ENCODE measurements at regions not wholly inside any gene's neighbourhood (a gene's known extent, or its start where the extent isn't known, plus 50 kb on each side); places are given as distances from the start of the nearest gene placed in this dataset.

DNA sequence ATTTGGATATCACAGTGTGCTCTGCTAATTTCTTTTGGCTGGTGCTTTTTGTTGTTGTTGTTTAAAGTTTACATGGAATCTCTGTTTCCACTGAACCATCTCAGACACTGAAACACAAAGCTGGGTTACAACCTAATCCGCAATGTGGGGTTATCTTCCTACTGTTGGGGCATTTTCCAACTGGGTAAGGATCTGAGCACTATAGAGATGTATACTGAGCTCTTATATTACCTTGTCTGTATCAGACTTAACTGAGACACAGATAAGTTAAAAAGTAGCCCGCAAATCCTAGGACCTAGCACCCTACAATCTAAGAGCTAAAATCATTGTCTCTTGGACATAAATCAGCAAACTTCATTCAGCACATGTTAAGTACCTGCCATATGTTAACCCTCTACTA, 169.2 kb downstream of the LTN1 start:
- Histone ChIP-seq H3K4me1 (ENCODE audit: low read length) (peaks cover 19% of the 10 kb centered on the region), H3K27me3 (ENCODE audit: low read length) (no peaks in the 10 kb centered on the region), H4K20me1 (ENCODE audit: insufficient read depth, low read depth, low read length) (no peaks in the 10 kb centered on the region), H3K79me2 (ENCODE audit: low read length) (no peaks in the 10 kb centered on the region), H3K9me3 (ENCODE audit: low read length) (no peaks in the 10 kb centered on the region), H3K9ac (ENCODE audit: low read length) (no peak overlapping the region), H3K4me2 (ENCODE audit: low read depth, low read length, poor library complexity, severe bottlenecking) (no peak overlapping the region), H2AFZ (ENCODE audit: low read length) (no peak overlapping the region), H3K4me3 (ENCODE audit: low read length) (no peak overlapping the region), H3K27ac (ENCODE audit: low read length) (no peak overlapping the region), H3K9me2 (replicated peaks; ENCODE audit: insufficient read depth, low read length) (no peaks in the 10 kb centered on the region), H3K36me3 (ENCODE audit: insufficient read depth, low read length) (no peaks in the 10 kb centered on the region)
- no peak for DNase-seq

DNA sequence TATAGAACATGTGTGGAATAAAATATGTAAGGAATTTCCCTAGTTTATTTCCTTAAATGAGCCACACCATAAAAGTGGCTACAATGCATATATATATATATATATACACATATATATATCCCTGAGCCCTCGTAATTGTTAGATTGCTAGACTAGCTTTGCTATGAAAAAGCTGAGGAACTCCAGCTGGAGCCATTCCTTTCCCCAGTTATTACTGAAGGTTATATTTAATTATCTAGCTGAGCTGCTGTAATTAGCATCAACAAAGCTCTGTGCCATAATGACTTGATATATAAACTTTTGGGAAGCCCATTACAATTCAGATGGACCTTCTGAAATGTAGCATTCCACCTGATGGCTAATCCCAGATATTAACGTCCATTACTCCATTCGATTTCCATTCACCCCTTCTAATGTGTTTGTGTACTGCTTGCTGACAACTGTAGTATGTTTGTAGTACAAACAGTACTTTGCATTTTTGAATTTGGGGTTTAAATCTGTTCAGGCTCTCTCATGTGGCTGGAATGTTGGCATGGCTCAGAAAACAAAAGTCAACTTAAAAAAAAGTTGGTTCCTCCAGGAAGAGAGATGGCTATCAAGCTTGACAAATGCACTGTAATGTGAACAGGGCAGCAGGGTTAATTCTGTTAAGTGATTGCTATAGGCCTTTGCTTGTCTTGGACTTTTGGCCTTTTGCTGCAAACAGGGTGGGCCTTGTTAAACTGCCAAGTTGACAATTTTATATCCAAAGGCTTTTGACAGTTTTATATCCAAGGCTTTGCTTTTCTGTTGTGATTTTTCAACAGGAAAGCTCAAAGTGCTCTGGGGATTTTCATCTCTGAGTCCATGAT, 170.0 kb downstream of the LTN1 start:
- no peak overlapping the region for H3K9ac ChIP-seq (ENCODE audit: low read length)
- H3K79me2 ChIP-seq (ENCODE audit: low read length): no peaks in the 10 kb centered on the region
- no peaks in the 10 kb centered on the region for H3K9me2 ChIP-seq (replicated peaks; ENCODE audit: insufficient read depth, low read length)
- no peaks in the 10 kb centered on the region for H3K27me3 ChIP-seq (ENCODE audit: low read length)
- H3K36me3 ChIP-seq (ENCODE audit: insufficient read depth, low read length): no peaks in the 10 kb centered on the region
- no peak for DNase-seq
- H3K4me2 ChIP-seq (ENCODE audit: low read depth, low read length, poor library complexity, severe bottlenecking): no peak overlapping the region
- no peak overlapping the region for H3K27ac ChIP-seq (ENCODE audit: low read length)
- H3K4me1 ChIP-seq (ENCODE audit: low read length): peaks cover 11% of the 10 kb centered on the region
- H3K9me3 ChIP-seq (ENCODE audit: low read length): no peaks in the 10 kb centered on the region
- no peaks in the 10 kb centered on the region for H4K20me1 ChIP-seq (ENCODE audit: insufficient read depth, low read depth, low read length)
- H3K4me3 ChIP-seq (ENCODE audit: low read length): no peak overlapping the region
- H2AFZ ChIP-seq (ENCODE audit: low read length): no peak overlapping the region

DNA sequence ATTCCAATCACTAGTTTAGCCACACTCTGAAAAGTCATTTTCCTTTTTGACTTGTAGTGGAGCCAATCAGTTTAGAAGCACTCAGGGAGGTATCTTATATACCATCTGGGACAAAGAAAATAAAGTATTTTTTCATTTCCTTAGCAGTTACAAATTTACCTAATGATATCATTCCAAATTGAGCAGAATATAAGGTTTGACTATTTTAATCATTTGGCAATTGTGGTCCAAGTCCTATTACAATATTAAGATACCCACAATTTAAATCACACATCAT, 170.6 kb downstream of the LTN1 start:
- DNase-seq: no peak
- no peaks in the 10 kb centered on the region for H3K36me3 ChIP-seq (ENCODE audit: insufficient read depth, low read length)
- no peak overlapping the region for H2AFZ ChIP-seq (ENCODE audit: low read length)
- no peaks in the 10 kb centered on the region for H3K27me3 ChIP-seq (ENCODE audit: low read length)
- H3K27ac ChIP-seq (ENCODE audit: low read length): no peak overlapping the region
- no peak overlapping the region for H3K4me2 ChIP-seq (ENCODE audit: low read depth, low read length, poor library complexity, severe bottlenecking)
- H3K9me3 ChIP-seq (ENCODE audit: low read length): no peaks in the 10 kb centered on the region
- no peaks in the 10 kb centered on the region for H3K9me2 ChIP-seq (replicated peaks; ENCODE audit: insufficient read depth, low read length)
- peaks cover 5% of the 10 kb centered on the region for H3K4me1 ChIP-seq (ENCODE audit: low read length)
- no peak overlapping the region for H3K9ac ChIP-seq (ENCODE audit: low read length)
- no peak overlapping the region for H3K4me3 ChIP-seq (ENCODE audit: low read length)
- H3K79me2 ChIP-seq (ENCODE audit: low read length): no peaks in the 10 kb centered on the region
- no peaks in the 10 kb centered on the region for H4K20me1 ChIP-seq (ENCODE audit: insufficient read depth, low read depth, low read length)

DNA sequence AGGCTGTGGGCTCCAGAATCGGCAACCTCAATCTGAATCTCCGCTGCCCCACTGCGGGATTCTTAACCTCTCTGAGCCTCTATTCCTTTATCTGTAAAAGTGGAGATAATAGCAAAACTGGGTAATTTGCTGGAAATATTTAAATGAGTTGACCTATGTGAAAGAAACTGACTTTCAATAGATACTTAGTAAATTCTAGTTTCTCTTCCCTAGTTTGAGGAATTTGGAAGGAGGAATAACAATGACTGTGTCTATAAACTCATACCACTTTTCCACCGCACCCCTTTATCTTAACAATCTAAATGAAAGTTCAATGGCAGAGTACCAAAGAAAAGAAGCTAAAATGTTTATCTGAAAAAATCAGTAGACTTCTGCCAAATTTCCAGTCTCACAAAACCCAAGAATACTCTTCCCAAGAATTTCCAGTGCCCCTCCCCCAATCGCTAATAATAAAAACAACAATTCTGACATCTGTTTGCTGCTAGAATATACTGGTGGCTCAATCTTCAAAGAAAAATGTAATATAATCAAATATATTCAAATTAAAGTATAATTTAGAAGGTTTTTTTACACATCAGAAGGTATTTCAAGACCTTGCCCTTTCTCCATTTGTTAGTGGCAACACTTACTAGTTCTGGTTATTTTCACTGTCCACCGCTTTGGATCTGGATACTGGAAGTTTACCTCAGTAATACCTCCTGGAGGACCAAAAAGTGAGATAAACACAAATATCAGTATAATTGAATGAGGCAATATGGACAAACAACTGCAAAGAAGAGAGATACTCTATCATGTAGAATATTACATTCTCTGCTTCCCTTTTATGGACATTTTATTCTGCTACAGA, 171.2 kb downstream of the LTN1 start:
- Histone ChIP-seq H3K4me1 (ENCODE audit: low read length) (no peaks in the 10 kb centered on the region), H3K79me2 (ENCODE audit: low read length) (no peaks in the 10 kb centered on the region), H3K9me2 (replicated peaks; ENCODE audit: insufficient read depth, low read length) (no peaks in the 10 kb centered on the region), H2AFZ (ENCODE audit: low read length) (no peak overlapping the region), H3K4me2 (ENCODE audit: low read depth, low read length, poor library complexity, severe bottlenecking) (no peak overlapping the region), H3K36me3 (ENCODE audit: insufficient read depth, low read length) (no peaks in the 10 kb centered on the region), H3K27me3 (ENCODE audit: low read length) (no peaks in the 10 kb centered on the region), H3K27ac (ENCODE audit: low read length) (no peak overlapping the region), H4K20me1 (ENCODE audit: insufficient read depth, low read depth, low read length) (no peaks in the 10 kb centered on the region), H3K4me3 (ENCODE audit: low read length) (no peak overlapping the region), H3K9me3 (ENCODE audit: low read length) (no peaks in the 10 kb centered on the region), H3K9ac (ENCODE audit: low read length) (no peak overlapping the region)
- DNase-seq: no peak

DNA sequence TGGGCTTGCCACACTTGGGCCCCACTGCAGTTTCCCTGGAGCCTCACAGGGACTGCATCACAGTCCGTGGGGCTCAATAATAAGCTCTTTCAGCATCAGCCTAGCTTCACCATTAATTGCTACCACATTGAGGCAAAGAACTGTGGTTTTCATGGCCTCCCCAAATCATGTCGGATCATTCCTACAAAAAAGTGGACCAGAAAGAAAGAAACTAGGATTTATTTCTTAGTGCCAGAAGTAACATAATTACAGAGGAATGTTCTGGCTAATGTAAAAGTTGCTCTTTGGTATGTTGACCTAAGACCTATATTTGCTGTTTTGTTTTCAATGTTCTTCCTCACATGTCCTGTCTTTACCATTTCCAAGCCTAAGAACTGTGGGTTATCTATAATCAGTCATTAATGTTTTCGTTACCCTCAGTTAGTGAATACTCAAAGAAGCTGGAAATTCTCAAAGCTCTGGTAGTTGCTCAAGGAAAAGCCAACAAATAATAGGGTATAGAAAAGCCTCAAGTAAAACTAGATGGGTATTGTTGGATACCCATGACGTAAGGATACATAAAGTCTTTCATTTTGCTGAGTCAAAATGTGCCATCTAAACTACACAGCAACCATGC, 173.9 kb downstream of the LTN1 start:
- Histone ChIP-seq H3K36me3 (ENCODE audit: insufficient read depth, low read length) (no peaks in the 10 kb centered on the region), H3K27me3 (ENCODE audit: low read length) (no peaks in the 10 kb centered on the region), H3K9ac (ENCODE audit: low read length) (no peak overlapping the region), H3K79me2 (ENCODE audit: low read length) (no peaks in the 10 kb centered on the region), H3K27ac (ENCODE audit: low read length) (no peak overlapping the region), H2AFZ (ENCODE audit: low read length) (no peak overlapping the region), H3K4me2 (ENCODE audit: low read depth, low read length, poor library complexity, severe bottlenecking) (no peak overlapping the region), H3K4me3 (ENCODE audit: low read length) (no peak overlapping the region), H4K20me1 (ENCODE audit: insufficient read depth, low read depth, low read length) (no peaks in the 10 kb centered on the region), H3K4me1 (ENCODE audit: low read length) (no peaks in the 10 kb centered on the region), H3K9me2 (replicated peaks; ENCODE audit: insufficient read depth, low read length) (no peaks in the 10 kb centered on the region), H3K9me3 (ENCODE audit: low read length) (no peaks in the 10 kb centered on the region)
- no peak for DNase-seq

DNA sequence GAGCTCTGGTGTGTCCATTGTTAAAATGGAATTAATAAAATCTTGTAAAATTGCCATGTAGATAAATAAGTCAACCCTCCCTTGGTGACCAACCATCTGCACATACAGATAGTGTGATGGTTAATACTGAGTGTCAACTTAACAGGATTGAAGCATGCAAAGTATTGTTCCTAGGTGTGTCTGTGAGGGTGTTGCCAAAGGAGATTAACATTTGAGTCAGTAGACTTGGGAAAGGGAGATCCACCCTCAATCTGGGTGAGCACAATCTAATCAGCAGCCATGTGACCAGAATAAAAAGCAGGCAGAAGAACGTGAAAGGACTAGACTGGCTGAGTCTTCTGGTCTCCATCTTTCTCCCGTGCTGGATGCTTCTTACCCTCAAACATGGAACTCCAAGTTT, 174.8 kb downstream of the LTN1 start:
- Histone ChIP-seq H3K27ac (ENCODE audit: low read length) (no peak overlapping the region), H3K27me3 (ENCODE audit: low read length) (no peaks in the 10 kb centered on the region), H3K9ac (ENCODE audit: low read length) (no peak overlapping the region), H3K4me2 (ENCODE audit: low read depth, low read length, poor library complexity, severe bottlenecking) (no peak overlapping the region), H3K9me2 (replicated peaks; ENCODE audit: insufficient read depth, low read length) (no peaks in the 10 kb centered on the region), H3K9me3 (ENCODE audit: low read length) (no peaks in the 10 kb centered on the region), H3K4me3 (ENCODE audit: low read length) (no peak overlapping the region), H3K36me3 (ENCODE audit: insufficient read depth, low read length) (no peaks in the 10 kb centered on the region), H2AFZ (ENCODE audit: low read length) (no peak overlapping the region), H4K20me1 (ENCODE audit: insufficient read depth, low read depth, low read length) (no peaks in the 10 kb centered on the region), H3K79me2 (ENCODE audit: low read length) (no peaks in the 10 kb centered on the region), H3K4me1 (ENCODE audit: low read length) (no peaks in the 10 kb centered on the region)
- peak; percentile 2 for DNase-seq

DNA sequence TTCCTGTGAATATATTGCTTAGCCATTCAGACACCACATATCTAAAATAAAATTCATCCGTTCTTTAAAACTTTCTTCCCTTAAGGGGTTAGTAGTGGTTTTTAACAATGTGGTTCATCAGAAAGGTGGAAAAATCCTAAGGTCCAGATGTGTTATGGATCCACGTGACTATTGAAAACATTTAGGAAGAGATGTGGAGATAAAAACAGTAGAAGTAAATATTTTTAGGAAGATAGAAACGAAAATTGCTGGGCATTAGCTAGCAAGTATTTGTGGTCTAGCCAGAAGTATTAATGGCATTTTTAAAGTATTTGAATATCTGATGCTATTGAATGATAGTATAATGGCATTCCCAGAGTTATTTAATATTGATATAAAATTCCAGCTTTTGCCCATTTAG, 180.8 kb downstream of the LTN1 start:
- DNase-seq: no peak
- Histone ChIP-seq H2AFZ (ENCODE audit: low read length) (no peak overlapping the region), H3K36me3 (ENCODE audit: insufficient read depth, low read length) (no peaks in the 10 kb centered on the region), H3K4me3 (ENCODE audit: low read length) (no peak overlapping the region), H3K27ac (ENCODE audit: low read length) (no peak overlapping the region), H3K9ac (ENCODE audit: low read length) (no peak overlapping the region), H3K4me2 (ENCODE audit: low read depth, low read length, poor library complexity, severe bottlenecking) (no peak overlapping the region), H4K20me1 (ENCODE audit: insufficient read depth, low read depth, low read length) (no peaks in the 10 kb centered on the region), H3K9me2 (replicated peaks; ENCODE audit: insufficient read depth, low read length) (no peaks in the 10 kb centered on the region), H3K9me3 (ENCODE audit: low read length) (no peaks in the 10 kb centered on the region), H3K27me3 (ENCODE audit: low read length) (no peaks in the 10 kb centered on the region), H3K4me1 (ENCODE audit: low read length) (no peaks in the 10 kb centered on the region), H3K79me2 (ENCODE audit: low read length) (no peaks in the 10 kb centered on the region)

DNA sequence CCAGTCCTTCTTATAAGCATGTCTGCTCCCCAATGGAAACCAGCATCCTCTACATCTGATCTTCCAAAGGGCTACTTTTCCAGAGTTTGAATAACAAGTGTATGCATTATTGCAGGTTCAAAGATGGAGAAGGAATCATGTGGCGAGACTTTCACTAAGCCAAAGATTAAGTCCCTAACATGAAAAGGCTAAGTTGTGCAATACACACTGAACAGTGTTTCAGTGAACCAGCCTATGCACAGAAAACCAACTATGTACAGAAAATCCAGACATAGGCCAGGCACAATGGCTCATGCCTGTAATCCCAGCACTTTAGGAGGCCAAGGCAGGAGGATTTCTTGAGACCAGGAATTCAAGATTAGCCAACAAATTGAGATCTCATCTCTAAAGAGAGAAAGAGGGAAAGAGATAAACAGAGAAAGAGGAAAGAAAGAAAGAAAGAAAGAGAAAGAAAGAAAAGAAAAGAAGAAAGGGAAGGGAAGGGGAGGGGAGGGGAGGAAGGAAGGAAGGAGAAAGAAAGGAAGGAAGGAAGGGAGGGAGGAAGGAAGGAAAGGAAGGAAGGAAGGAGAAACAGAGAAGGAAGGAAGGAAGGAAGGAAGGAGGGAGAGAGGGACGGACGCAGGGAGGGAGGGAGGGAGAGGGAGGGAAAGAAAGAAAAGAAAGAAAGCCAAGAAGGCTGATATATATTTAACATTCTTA, 181.7 kb downstream of the LTN1 start:
- Histone ChIP-seq H3K4me2 (ENCODE audit: low read depth, low read length, poor library complexity, severe bottlenecking) (no peak overlapping the region), H3K9ac (ENCODE audit: low read length) (no peak overlapping the region), H3K27me3 (ENCODE audit: low read length) (no peaks in the 10 kb centered on the region), H3K9me3 (ENCODE audit: low read length) (no peaks in the 10 kb centered on the region), H4K20me1 (ENCODE audit: insufficient read depth, low read depth, low read length) (no peaks in the 10 kb centered on the region), H2AFZ (ENCODE audit: low read length) (no peak overlapping the region), H3K9me2 (replicated peaks; ENCODE audit: insufficient read depth, low read length) (no peaks in the 10 kb centered on the region), H3K36me3 (ENCODE audit: insufficient read depth, low read length) (no peaks in the 10 kb centered on the region), H3K4me1 (ENCODE audit: low read length) (no peaks in the 10 kb centered on the region), H3K79me2 (ENCODE audit: low read length) (no peaks in the 10 kb centered on the region), H3K27ac (ENCODE audit: low read length) (no peak overlapping the region), H3K4me3 (ENCODE audit: low read length) (no peak overlapping the region)
- no peak for DNase-seq
